HG02571 (cell line): ENCODE measurements at regions not wholly inside any gene's neighbourhood (a gene's known extent, or its start where the extent isn't known, plus 50 kb on each side); places are given as distances from the start of the nearest gene placed in this dataset.

Source experiments
- ATAC-seq: cut with Tn5 transposase; IDR thresholded peaks from one replicate; pipeline ENCODE4 v1.9.1; 2021; ENCODE audit warnings: mild to moderate bottlenecking, moderate library complexity; ENCODE audit not compliant: unreplicated experiment

GRCh38 chr9:2307480-2307879 is 292.3 kb downstream of the SMARCA2 start:
- no peak for ATAC-seq

- ATAC-seq = no peak
Measured at GRCh38 chr9:2311920-2312319, 296.8 kb downstream of the SMARCA2 start.

- no peak for ATAC-seq
Measured at GRCh38 chr9:2313512-2313911, 298.4 kb downstream of the SMARCA2 start.

GRCh38 chr9:2317591-2317990 is 302.4 kb downstream of the SMARCA2 start:
- no peak for ATAC-seq

GRCh38 chr9:2319421-2319820 is 302.2 kb upstream of the VLDLR start:
- no peak for ATAC-seq

- no peak for ATAC-seq
Measured at GRCh38 chr9:2320114-2320513, 301.5 kb upstream of the VLDLR start.

- ATAC-seq = no peak
Measured at GRCh38 chr9:2320632-2321031, 301.0 kb upstream of the VLDLR start.

GRCh38 chr9:2321523-2322148 is 300.0 kb upstream of the VLDLR start:
- no peak for ATAC-seq

- no peak for ATAC-seq
Measured at GRCh38 chr9:2324742-2325141, 296.8 kb upstream of the VLDLR start.

GRCh38 chr9:2332663-2333062 is 288.9 kb upstream of the VLDLR start:
- ATAC-seq = no peak

- no peak for ATAC-seq
Measured at GRCh38 chr9:2335260-2335659, 286.3 kb upstream of the VLDLR start.

- no peak for ATAC-seq
Measured at GRCh38 chr9:2336055-2336454, 285.5 kb upstream of the VLDLR start.

GRCh38 chr9:2337131-2337530 is 284.5 kb upstream of the VLDLR start:
- no peak for ATAC-seq

- ATAC-seq = no peak
Measured at GRCh38 chr9:2337627-2338026, 284.0 kb upstream of the VLDLR start.

- no peak for ATAC-seq
Measured at GRCh38 chr9:2338777-2339365, 282.7 kb upstream of the VLDLR start.

- no peak for ATAC-seq
Measured at GRCh38 chr9:2339416-2339815, 282.2 kb upstream of the VLDLR start.

- no peak for ATAC-seq
Measured at GRCh38 chr9:2340046-2340760, 281.4 kb upstream of the VLDLR start.

- ATAC-seq = no peak
Measured at GRCh38 chr9:2341126-2341525, 280.5 kb upstream of the VLDLR start.

- ATAC-seq = no peak
Measured at GRCh38 chr9:2341956-2342355, 279.6 kb upstream of the VLDLR start.

GRCh38 chr9:2343756-2344155 is 277.8 kb upstream of the VLDLR start:
- no peak for ATAC-seq

- no peak for ATAC-seq
Measured at GRCh38 chr9:2344436-2344835, 277.2 kb upstream of the VLDLR start.

- no peak for ATAC-seq
Measured at GRCh38 chr9:2345013-2345412, 276.6 kb upstream of the VLDLR start.
